ENCODE measurements at regions not wholly inside any gene's neighbourhood (a gene's known extent, or its start where the extent isn't known, plus 50 kb on each side); places are given as distances from the start of the nearest gene placed in this dataset.

DNA sequence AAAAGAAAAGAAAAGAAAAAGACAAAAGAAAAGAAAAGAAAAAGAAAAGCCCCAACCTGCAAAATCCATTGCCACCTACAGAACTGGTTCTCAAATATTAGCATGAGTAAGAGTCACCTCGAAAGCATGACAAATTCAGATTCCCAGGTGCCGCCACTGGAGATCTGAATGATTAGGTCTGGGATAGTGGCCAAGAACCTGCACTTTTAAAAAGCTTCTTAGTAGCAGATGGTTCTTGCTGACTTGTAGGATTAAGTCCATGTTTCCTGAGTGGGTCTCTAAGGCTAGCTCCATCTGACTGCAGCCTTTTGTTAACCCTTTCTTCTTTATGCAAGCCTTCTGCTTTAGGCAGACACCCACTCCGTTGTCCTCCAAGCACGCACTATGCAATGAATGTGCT is 178.5 kb upstream of the CDH18 start:
- H3K36me3 ChIP-seq: no peaks in the 10 kb centered on the region
- no peak overlapping the region for H3K27ac ChIP-seq (replicated peaks)

GRCh38 chr5:20158006-20158405 is 170.0 kb upstream of the CDH18 start:
- no peaks in the 10 kb centered on the region for H3K36me3 ChIP-seq
- TF ChIP-seq, protein P1, sequence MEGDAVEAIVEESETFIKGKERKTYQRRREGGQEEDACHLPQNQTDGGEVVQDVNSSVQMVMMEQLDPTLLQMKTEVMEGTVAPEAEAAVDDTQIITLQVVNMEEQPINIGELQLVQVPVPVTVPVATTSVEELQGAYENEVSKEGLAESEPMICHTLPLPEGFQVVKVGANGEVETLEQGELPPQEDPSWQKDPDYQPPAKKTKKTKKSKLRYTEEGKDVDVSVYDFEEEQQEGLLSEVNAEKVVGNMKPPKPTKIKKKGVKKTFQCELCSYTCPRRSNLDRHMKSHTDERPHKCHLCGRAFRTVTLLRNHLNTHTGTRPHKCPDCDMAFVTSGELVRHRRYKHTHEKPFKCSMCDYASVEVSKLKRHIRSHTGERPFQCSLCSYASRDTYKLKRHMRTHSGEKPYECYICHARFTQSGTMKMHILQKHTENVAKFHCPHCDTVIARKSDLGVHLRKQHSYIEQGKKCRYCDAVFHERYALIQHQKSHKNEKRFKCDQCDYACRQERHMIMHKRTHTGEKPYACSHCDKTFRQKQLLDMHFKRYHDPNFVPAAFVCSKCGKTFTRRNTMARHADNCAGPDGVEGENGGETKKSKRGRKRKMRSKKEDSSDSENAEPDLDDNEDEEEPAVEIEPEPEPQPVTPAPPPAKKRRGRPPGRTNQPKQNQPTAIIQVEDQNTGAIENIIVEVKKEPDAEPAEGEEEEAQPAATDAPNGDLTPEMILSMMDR (IDR thresholded peaks at IDR 0.05; ENCODE audit: borderline replicate concordance): no peak
- H3K4me1 ChIP-seq: no peaks in the 10 kb centered on the region
- peaks cover 23% of the 10 kb centered on the region for H3K9me3 ChIP-seq (replicated peaks)
- no peaks in the 10 kb centered on the region for H3K27me3 ChIP-seq (ENCODE audit: low read depth)
- H3K4me3 ChIP-seq: no peak overlapping the region
- no peak overlapping the region for H3K27ac ChIP-seq (replicated peaks)
- DNase-seq: no peak
- intact Hi-C loops (cut with micrococcal nuclease): no loop called here

More for the DNA sequence above, 178.5 kb upstream of the CDH18 start:
- TF ChIP-seq, protein P1 (IDR thresholded peaks at IDR 0.05; ENCODE audit: borderline replicate concordance): no peak
- Histone ChIP-seq H3K27me3 (ENCODE audit: low read depth) (no peaks in the 10 kb centered on the region), H3K9me3 (replicated peaks) (peaks cover 12% of the 10 kb centered on the region), H3K4me3 (no peak overlapping the region), H3K4me1 (no peaks in the 10 kb centered on the region)
- intact Hi-C loops (cut with micrococcal nuclease): no loop called here
- no peak for DNase-seq

- Histone ChIP-seq H3K36me3 (no peaks in the 10 kb centered on the region), H3K27me3 (ENCODE audit: low read depth) (no peaks in the 10 kb centered on the region), H3K4me1 (no peaks in the 10 kb centered on the region), H3K4me3 (no peak overlapping the region), H3K9me3 (replicated peaks) (peaks cover 25% of the 10 kb centered on the region), H3K27ac (replicated peaks) (no peak overlapping the region)
- DNase-seq: no peak
- TF ChIP-seq, protein P1 (IDR thresholded peaks at IDR 0.05; ENCODE audit: borderline replicate concordance): no peak
- intact Hi-C loops (cut with micrococcal nuclease): no loop called here
Observed at GRCh38 chr5:20157089-20157488, 169.1 kb upstream of the CDH18 start.

GRCh38 chr5:20145240-20145639 is 157.2 kb upstream of the CDH18 start:
- H3K36me3 ChIP-seq: no peaks in the 10 kb centered on the region
- TF ChIP-seq, protein P1 (IDR thresholded peaks at IDR 0.05; ENCODE audit: borderline replicate concordance): no peak
- H3K9me3 ChIP-seq (replicated peaks): peaks cover 12% of the 10 kb centered on the region
- H3K27ac ChIP-seq (replicated peaks): no peak overlapping the region
- intact Hi-C loops (cut with micrococcal nuclease): no loop called here
- no peak for DNase-seq
- H3K4me1 ChIP-seq: no peaks in the 10 kb centered on the region
- H3K4me3 ChIP-seq: no peak overlapping the region
- no peaks in the 10 kb centered on the region for H3K27me3 ChIP-seq (ENCODE audit: low read depth)

DNA sequence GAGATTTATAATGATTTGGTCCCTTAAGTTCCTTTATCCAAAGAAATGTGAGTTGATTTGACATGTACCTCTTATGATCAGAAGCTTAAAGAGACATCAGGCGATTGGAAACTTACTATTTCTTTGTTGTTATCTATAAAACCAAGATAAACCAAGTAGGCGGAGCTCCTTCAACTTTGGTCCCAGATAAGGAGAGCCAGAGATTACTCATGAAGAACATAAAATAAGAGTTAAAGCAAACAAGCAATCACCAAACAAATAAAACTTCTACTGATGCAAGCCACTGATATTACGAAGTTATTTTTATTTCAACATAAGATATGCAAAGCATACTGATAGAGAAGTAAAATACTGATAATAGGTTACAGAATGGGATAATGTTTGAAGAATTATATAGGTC is 141.5 kb upstream of the CDH18 start:
- H3K4me3 ChIP-seq: no peak overlapping the region
- no peak for DNase-seq
- intact Hi-C loops (cut with micrococcal nuclease): no loop called here
- peaks cover 16% of the 10 kb centered on the region for H3K9me3 ChIP-seq (replicated peaks)
- H3K27ac ChIP-seq (replicated peaks): no peak overlapping the region
- TF ChIP-seq, protein P1 (IDR thresholded peaks at IDR 0.05; ENCODE audit: borderline replicate concordance): no peak
- H3K36me3 ChIP-seq: no peaks in the 10 kb centered on the region
- no peaks in the 10 kb centered on the region for H3K4me1 ChIP-seq
- H3K27me3 ChIP-seq (ENCODE audit: low read depth): no peaks in the 10 kb centered on the region

DNA sequence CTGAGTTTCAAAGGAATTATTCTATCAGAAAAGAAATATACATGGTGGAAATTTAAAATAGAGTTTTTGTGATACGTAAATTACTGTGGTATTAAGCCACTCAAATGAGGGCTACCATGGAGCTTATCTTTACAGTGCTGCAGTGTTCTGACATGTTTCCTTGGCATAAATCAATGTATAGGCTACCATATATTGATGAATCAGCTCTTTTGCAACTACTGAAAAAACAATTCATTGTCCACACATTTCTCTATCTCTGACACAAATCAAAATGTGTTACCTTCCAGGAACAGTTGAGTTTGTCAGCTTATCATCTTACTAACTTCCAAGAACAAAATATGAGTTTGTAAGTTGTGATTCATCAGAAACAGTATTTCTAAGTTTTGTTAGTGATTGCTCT is 140.3 kb upstream of the CDH18 start:
- no peaks in the 10 kb centered on the region for H3K27me3 ChIP-seq (ENCODE audit: low read depth)
- TF ChIP-seq, protein P1 (IDR thresholded peaks at IDR 0.05; ENCODE audit: borderline replicate concordance): no peak
- DNase-seq: no peak
- no peaks in the 10 kb centered on the region for H3K36me3 ChIP-seq
- peaks cover 24% of the 10 kb centered on the region for H3K9me3 ChIP-seq (replicated peaks)
- no peaks in the 10 kb centered on the region for H3K4me1 ChIP-seq
- H3K4me3 ChIP-seq: no peak overlapping the region
- intact Hi-C loops (cut with micrococcal nuclease): no loop called here
- no peak overlapping the region for H3K27ac ChIP-seq (replicated peaks)
